A549 (cell line): ENCODE measurements at regions not wholly inside any gene's neighbourhood (a gene's known extent, or its start where the extent isn't known, plus 50 kb on each side); places are given as distances from the start of the nearest gene placed in this dataset.

ENCODE experiments used
- ATAC-seq, 2 experiments: fragments of 200-7000 bp in 1 of 2; fragments of >200 bp in 1 of 2; cut with Nextera tagmentation in 1 of 2; cut with Tn5 transposase in 1 of 2; 3 replicates each; pipeline versions ENCODE4 v1.8.0 to v1.9.1; 2018 to 2020; ENCODE audit warnings: mild to moderate bottlenecking in 1 of 2, moderate library complexity in 1 of 2
- CTCF ChIA-PET: fragments of 300-600 bp; sonication (Branson Sonifier 250); formaldehyde crosslinking; extraction: SDS; loops from one replicate; lab custom pipeline; 2021; ENCODE audit warnings: antibody characterized with exemption, inconsistent platforms; lab: Yijun Ruan, JAX
- POLR2A ChIA-PET: fragments of 350-600 bp; formaldehyde crosslinking; extraction: SDS; loops from one replicate; lab custom pipeline; 2021; ENCODE audit warnings: antibody characterized with exemption, inconsistent platforms; lab: Yijun Ruan, JAX
- DNase-seq, 2 experiments: peaks; one replicate each; pipeline versions ENCODE4 v3.0.0 to v3.0.0-alpha.2; 2011 to 2016; ENCODE audit warnings: low read depth in 1 of 2, low spot score in 1 of 2
- FAIRE-seq: peaks from 2 replicates; lab custom pipeline; 2011; peaks lifted over from hg19 to GRCh38; lab: Jason Lieb, UNC
- H3K27ac ChIP-seq, 2 experiments: fragments of >200 bp; sonication (Bioruptor Twin); formaldehyde crosslinking; 3 replicates each; pipeline ENCODE4 v1.5.1; 2016 to 2017
- H3K4me1 ChIP-seq: fragments of >200 bp; sonication (Bioruptor Twin); formaldehyde crosslinking; 3 replicates; pipeline ENCODE4 v1.6.1; 2016
- H3K4me2 ChIP-seq: fragments of >200 bp; sonication (Bioruptor Twin); formaldehyde crosslinking; 3 replicates; pipeline ENCODE4 v1.6.1; 2016
- H3K4me3 ChIP-seq: fragments of >200 bp; sonication (Bioruptor Twin); formaldehyde crosslinking; 3 replicates; pipeline ENCODE4 v1.5.1; 2016
- H3K9me3 ChIP-seq: fragments of >200 bp; sonication (Bioruptor Twin); formaldehyde crosslinking; 3 replicates; pipeline ENCODE4 v1.6.1; 2016
- BCL3 ChIP-seq: fragments of >200 bp; sonication (Bioruptor Twin); formaldehyde crosslinking; IDR thresholded peaks from 3 replicates; pipeline ENCODE4 v1.6.1; 2016
- BHLHE40 ChIP-seq: IDR thresholded peaks from 2 replicates; pipeline ENCODE4 v1.6.1; 2012; ENCODE audit warnings: low read depth, low read length, inconsistent platforms
- CBX2 ChIP-seq: fragments of 200-600 bp; sonication (generic); IDR thresholded peaks from 2 replicates; pipeline ENCODE4 v1.6.1; 2016; ENCODE audit warnings: low read depth, mild to moderate bottlenecking, borderline replicate concordance
- CBX8 ChIP-seq: fragments of 200-600 bp; sonication (generic); IDR thresholded peaks from 2 replicates; pipeline ENCODE4 v1.6.1; 2016
- CHD2 ChIP-seq: fragments of 150-350 bp; IDR thresholded peaks from 2 replicates; pipeline ENCODE4 v1.6.1; 2014; ENCODE audit warnings: low read length; ENCODE audit not compliant: partially characterized antibody
- FOSB ChIP-seq: fragments of 250-450 bp; sonication (Bioruptor Pico); IDR thresholded peaks from 2 replicates; pipeline ENCODE4 v1.5.0; 2020; ENCODE audit warnings: mild to moderate bottlenecking, moderate library complexity
- FOSL2 ChIP-seq, 2 experiments: fragments of 450-650 bp in 1 of 2; fragments of >200 bp in 1 of 2; sonication (Bioruptor Twin) in 1 of 2; formaldehyde crosslinking; IDR thresholded peaks; 2 replicates each; pipeline versions ENCODE4 v1.5.0 to v1.6.1; 2016 to 2020; ENCODE audit warnings: mild to moderate bottlenecking in 1 of 2, moderate library complexity in 1 of 2
- HDAC2 ChIP-seq: fragments of 200-600 bp; sonication (generic); IDR thresholded peaks from 2 replicates; pipeline ENCODE4 v1.6.1; 2016
- HMGXB4 ChIP-seq: fragments of 250-450 bp; sonication (Bioruptor Pico); IDR thresholded peaks from 2 replicates; pipeline ENCODE4 v1.5.0; 2021; ENCODE audit warnings: mild to moderate bottlenecking, moderate library complexity, borderline replicate concordance
- HOXA7 ChIP-seq: fragments of 250-450 bp; sonication (Bioruptor Pico); IDR thresholded peaks from 2 replicates; pipeline ENCODE4 v1.5.0; 2020; ENCODE audit warnings: mild to moderate bottlenecking, moderate library complexity
- JUN ChIP-seq, 2 experiments: fragments of >200 bp; sonication (Bioruptor Twin); formaldehyde crosslinking; IDR thresholded peaks; 2 replicates in 1 of 2; 3 replicates in 1 of 2; pipeline ENCODE4 v1.6.1; 2016 to 2017
- MAFK ChIP-seq: fragments of 450-650 bp; IDR thresholded peaks from 2 replicates; pipeline ENCODE4 v1.6.1; 2014; ENCODE audit not compliant: partially characterized antibody
- MAX ChIP-seq: IDR thresholded peaks from 2 replicates; pipeline ENCODE4 v1.6.1; 2012
- NFE2L2 ChIP-seq: fragments of 150-350 bp; conservative IDR thresholded peaks from 2 replicates; pipeline ENCODE4 v1.6.1; 2014; ENCODE audit warnings: low read length
- PBX3 ChIP-seq: IDR thresholded peaks from 2 replicates; pipeline ENCODE4 v1.6.1; 2012
- RCOR1 ChIP-seq: fragments of 150-350 bp; IDR thresholded peaks from 2 replicates; pipeline ENCODE4 v1.6.1; 2014; ENCODE audit warnings: antibody characterized with exemption, low read length, low read depth
- RFX5 ChIP-seq: fragments of 450-650 bp; IDR thresholded peaks from 2 replicates; pipeline ENCODE4 v1.7.1; 2014; ENCODE audit warnings: antibody characterized with exemption, mild to moderate bottlenecking, moderate library complexity
- TFCP2L1 ChIP-seq: fragments of 250-450 bp; sonication (Bioruptor Pico); IDR thresholded peaks from 2 replicates; pipeline ENCODE4 v1.5.0; 2021; ENCODE audit warnings: mild to moderate bottlenecking
- WGBS: methylation state at CpG from one replicate; pipeline ENCODE4 v1.1.6; 2017; ENCODE audit errors: missing lambda C conversion rate; 5-methylcytosine and 5-hydroxymethylcytosine counted together

- CTCF ChIA-PET = interaction anchor here (0.9 to 1.6 kb wide), 3 partner anchors 15 to 208 kb away, joined by 3 to 4 read pairs (median 3); no protein-coding TSS in a partner anchor
- no peak overlapping the region for H3K4me2 ChIP-seq
- DNase-seq = no peak
These were observed 253.2 kb downstream of the TOMM20 start for GRCh38 chr1:234875328-234875952.

GRCh38 chr1:234874291-234875288, 254.0 kb downstream of the TOMM20 start:
- TF ChIP-seq MAX = no peak
- peak; percentile 47 for TF ChIP-seq MAFK
- TF ChIP-seq NFE2L2 = 0 out of 2 replicates have a peak, but pooled peaks have one; percentile 4
- H3K27ac ChIP-seq = peak overlapping the region; percentile 35 to 82
- H3K4me1 ChIP-seq = peaks cover 34% of the 10 kb centered on the region
- H3K4me2 ChIP-seq = no peak overlapping the region; the same call in 2 of the 3 replicates
- H3K4me3 ChIP-seq = no peak overlapping the region
- peak in 1 of 2 experiments; percentile 13; a peak in 1 of 6 replicates for ATAC-seq
- no peaks in the 10 kb centered on the region for H3K9me3 ChIP-seq
- WGBS = 82% methylated on average over 20 of the region's 20 CpGs
- ChIA-PET CTCF (interaction anchor here (0.7 to 1.6 kb wide), 4 partner anchors 16 to 209 kb away, joined by 3 to 4 read pairs (median 3); no protein-coding TSS in a partner anchor), POLR2A (interaction anchor here (0.7 kb wide), 1 partner anchor 99 kb away, joined by 4 read pairs; no protein-coding TSS in a partner anchor)
- DNase-seq = peak in 1 of 2 experiments; percentile 39
- no peak for FAIRE-seq

More at GRCh38 chr1:234875328-234875952, 253.2 kb downstream of the TOMM20 start:
- WGBS = 94% methylated on average over 17 of the region's 17 CpGs
- POLR2A ChIA-PET = no interaction called here
- H3K9me3 ChIP-seq = no peaks in the 10 kb centered on the region
- peak overlapping the region; percentile 35 to 86 for H3K27ac ChIP-seq
- TF ChIP-seq FOSB = no peak
- TF ChIP-seq JUN (IDR thresholded peaks at IDR 0.05) = no peak
- TF ChIP-seq CHD2 = no peak
- TF ChIP-seq CBX2 = no peak
- TF ChIP-seq BCL3 = no peak
- no peak for TF ChIP-seq FOSL2 (IDR thresholded peaks at IDR 0.05)
- TF ChIP-seq FOSL2 (CRISPR knock-in tag; IDR thresholded peaks at IDR 0.05) = no peak
- TF ChIP-seq HOXA7 (CRISPR knock-in tag) = no peak
- TF ChIP-seq RCOR1 = no peak
- TF ChIP-seq MAX = no peak
- no peak for TF ChIP-seq PBX3
- TF ChIP-seq CBX8 = no peak
- TF ChIP-seq HMGXB4 (CRISPR knock-in tag) = no peak
- TF ChIP-seq HDAC2 = no peak
- TF ChIP-seq BHLHE40 = no peak
- no peak for TF ChIP-seq RFX5
- no peak for TF ChIP-seq TFCP2L1 (CRISPR knock-in tag)
- no peak for TF ChIP-seq NFE2L2
- H3K4me1 ChIP-seq = peaks cover 32% of the 10 kb centered on the region
- no peak overlapping the region for H3K4me3 ChIP-seq
- FAIRE-seq (no peak), ATAC-seq (no peak; a peak in 1 of 6 replicates)
